HCT116 (cell line): ENCODE measurements at regions not wholly inside any gene's neighbourhood (a gene's known extent, or its start where the extent isn't known, plus 50 kb on each side); places are given as distances from the start of the nearest gene placed in this dataset.

ENCODE experiments used
- ATAC-seq: fragments of 200-7000 bp; cut with Tn5 transposase; 2 replicates; pipeline ENCODE4 v1.9.1; 2020; ENCODE audit warnings: mild to moderate bottlenecking, moderate library complexity
- BruUV-seq: library from RNA; stranded (reverse); fragments of 400-500 nt; replicated peaks from 2 replicates; lab custom pipeline; 2021; lab: Mats Ljungman, UMichigan
- CTCF ChIA-PET: fragments of 300-600 bp; sonication (Branson Sonifier 250); formaldehyde crosslinking; loops from one replicate; lab custom pipeline; 2021; ENCODE audit warnings: antibody characterized with exemption; lab: Charles Lee
- POLR2A ChIA-PET: fragments of 300-600, 350-600 bp; sonication (Branson Sonifier 250); formaldehyde crosslinking; loops from one replicate; lab custom pipeline; 2021; ENCODE audit warnings: antibody characterized with exemption; lab: Charles Lee
- RAD21 ChIA-PET, 2 experiments: fragments of 300-600 bp; sonication (Branson Sonifier 250); formaldehyde crosslinking; loops; one replicate each; lab custom pipeline; 2023; ENCODE audit warnings: low total read pairs in 2 of 2; ENCODE audit not compliant: uncharacterized antibody in 2 of 2, unreplicated experiment in 2 of 2, low non-redundant PET in 1 of 2; lab: Charles Lee
- DNase-seq: peaks from one replicate; pipeline ENCODE4 v3.0.0-alpha.2; 2010; ENCODE audit warnings: low read depth, low spot score
- H2AFZ ChIP-seq: fragments of 200-600 bp; shearing (Covaris generic), sonication (generic); 2 replicates; pipeline ENCODE4 v1.6.1; 2017; ENCODE audit warnings: low read depth, mixed run types, mixed read lengths, antibody characterized with exemption, low read length; ENCODE audit not compliant: poor library complexity, severe bottlenecking
- H3K27ac ChIP-seq: 2 replicates; pipeline ENCODE4 v1.5.1; 2012; ENCODE audit warnings: low read depth, low read length
- H3K27me3 ChIP-seq: fragments of 200-600 bp; sonication (generic); 2 replicates; pipeline ENCODE4 v1.6.1; 2016; ENCODE audit warnings: mixed run types, low read length, mixed read lengths; ENCODE audit not compliant: insufficient read depth
- H3K36me3 ChIP-seq, 2 experiments: fragments of 200-500 bp in 1 of 2; fragments of 200-600 bp in 1 of 2; sonication (Bioruptor generic) in 1 of 2; sonication (generic) in 1 of 2; 2 replicates each; pipeline versions ENCODE4 v1.5.1 to v1.6.1; 2014 to 2016; ENCODE audit warnings: low read length in 2 of 2, inconsistent platforms in 1 of 2, mixed read lengths in 1 of 2, mixed run types in 1 of 2; ENCODE audit not compliant: insufficient read depth in 2 of 2, control insufficient read depth in 1 of 2
- H3K4me1 ChIP-seq, 2 experiments: fragments of 200-600 bp in 1 of 2; sonication (generic) in 1 of 2; 2 replicates each; pipeline versions ENCODE4 v1.5.1 to v1.6.1; 2012 to 2017; ENCODE audit warnings: low read length in 2 of 2, inconsistent platforms in 1 of 2, mild to moderate bottlenecking in 1 of 2, mixed read lengths in 1 of 2, mixed run types in 1 of 2, moderate library complexity in 1 of 2; ENCODE audit not compliant: insufficient read depth in 2 of 2, control insufficient read depth in 1 of 2
- H3K4me2 ChIP-seq: fragments of 200-600 bp; sonication (generic); 2 replicates; pipeline ENCODE4 v1.6.1; 2017; ENCODE audit warnings: mixed run types, low read length, mixed read lengths
- H3K4me3 ChIP-seq, 2 experiments: fragments of 200-600 bp in 1 of 2; sonication (generic) in 1 of 2; replicated peaks in 1 of 2; 2 replicates each; pipeline ENCODE4 v1.5.1; 2011 to 2016; ENCODE audit warnings: low read length in 2 of 2, control low read depth in 1 of 2, low read depth in 1 of 2, mild to moderate bottlenecking in 1 of 2, mixed read lengths in 1 of 2, mixed run types in 1 of 2
- H3K79me2 ChIP-seq: fragments of 200-600 bp; sonication (generic); 2 replicates; pipeline ENCODE4 v1.6.1; 2017; ENCODE audit warnings: mild to moderate bottlenecking, mixed run types, low read length, moderate library complexity, mixed read lengths; ENCODE audit not compliant: insufficient read depth
- H3K9ac ChIP-seq: fragments of 200-600 bp; sonication (generic); 2 replicates; pipeline ENCODE4 v1.6.1; 2016; ENCODE audit warnings: low read length, mixed read lengths
- H3K9me2 ChIP-seq: fragments of 200-600 bp; sonication (generic), shearing (Covaris generic); 2 replicates; pipeline ENCODE4 v1.6.1; 2017; ENCODE audit warnings: mixed run types, mild to moderate bottlenecking, moderate library complexity; ENCODE audit not compliant: insufficient read depth
- H3K9me3 ChIP-seq, 2 experiments: fragments of 200-500 bp in 1 of 2; fragments of 200-600 bp in 1 of 2; sonication (Bioruptor generic) in 1 of 2; sonication (generic) in 1 of 2; 2 replicates each; pipeline ENCODE4 v1.6.1; 2014 to 2017; ENCODE audit warnings: low read length in 2 of 2, mixed read lengths in 2 of 2, inconsistent platforms in 1 of 2, low read depth in 1 of 2, mild to moderate bottlenecking in 1 of 2, mixed run types in 1 of 2, moderate library complexity in 1 of 2; ENCODE audit not compliant: control insufficient read depth in 1 of 2, insufficient read depth in 1 of 2
- H4K20me1 ChIP-seq: fragments of 200-600 bp; sonication (generic), shearing (Covaris generic); 2 replicates; pipeline ENCODE4 v1.6.1; 2017; ENCODE audit warnings: mixed run types, mild to moderate bottlenecking, moderate library complexity; ENCODE audit not compliant: insufficient read depth
- intact Hi-C: fragments of 100-400 bp; cut with micrococcal nuclease; formaldehyde crosslinking; loops from 2 replicates; pipeline ENCODE4 v1.10.0; 2022
- TF ChIP-seq, protein P1 (sequence below), 3 experiments: fragments of 200-600 bp in 1 of 3; sonication (generic) in 1 of 3; IDR thresholded peaks in 2 of 3; conservative IDR thresholded peaks in 1 of 3; 2 replicates each; pipeline ENCODE4 v1.5.1; 2012 to 2017; ENCODE audit warnings: low read depth in 2 of 3, low read length in 2 of 3, antibody characterized with exemption in 1 of 3, borderline replicate concordance in 1 of 3, control low read depth in 1 of 3, mild to moderate bottlenecking in 1 of 3, mixed read lengths in 1 of 3, mixed run types in 1 of 3, moderate library complexity in 1 of 3; ENCODE audit not compliant: insufficient read depth in 1 of 3
- TF ChIP-seq, protein P2 (sequence below): IDR thresholded peaks from 2 replicates; pipeline ENCODE4 v1.6.1; 2011; ENCODE audit warnings: mild to moderate bottlenecking, low read length, moderate library complexity; ENCODE audit not compliant: insufficient replicate concordance; ENCODE audit errors: extremely low read depth

- no peak for ATAC-seq
- no peaks in the 10 kb centered on the region for H3K9me2 ChIP-seq
Measured at GRCh38 chr9:81473708-81474107, 215.6 kb downstream of the TLE1 start.

More at GRCh38 chr9:81473708-81474107, 215.6 kb downstream of the TLE1 start:
- Histone ChIP-seq H3K4me2 (no peak overlapping the region), H3K27me3 (no peaks in the 10 kb centered on the region), H3K9ac (no peak overlapping the region), H3K36me3 (no peaks in the 10 kb centered on the region), H2AFZ (no peak overlapping the region), H4K20me1 (no peaks in the 10 kb centered on the region), H3K79me2 (no peaks in the 10 kb centered on the region), H3K9me3 (no peaks in the 10 kb centered on the region), H3K4me3 (no peak overlapping the region), H3K4me1 (no peaks in the 10 kb centered on the region), H3K27ac (no peak overlapping the region)
- RAD21 ChIA-PET, result no interaction called here
- CTCF ChIA-PET, result no interaction called here
- DNase-seq, result no peak
- BruUV-seq, result no TSS peak
- intact Hi-C loops, result no loop called here
- TF ChIP-seq, protein P1, sequence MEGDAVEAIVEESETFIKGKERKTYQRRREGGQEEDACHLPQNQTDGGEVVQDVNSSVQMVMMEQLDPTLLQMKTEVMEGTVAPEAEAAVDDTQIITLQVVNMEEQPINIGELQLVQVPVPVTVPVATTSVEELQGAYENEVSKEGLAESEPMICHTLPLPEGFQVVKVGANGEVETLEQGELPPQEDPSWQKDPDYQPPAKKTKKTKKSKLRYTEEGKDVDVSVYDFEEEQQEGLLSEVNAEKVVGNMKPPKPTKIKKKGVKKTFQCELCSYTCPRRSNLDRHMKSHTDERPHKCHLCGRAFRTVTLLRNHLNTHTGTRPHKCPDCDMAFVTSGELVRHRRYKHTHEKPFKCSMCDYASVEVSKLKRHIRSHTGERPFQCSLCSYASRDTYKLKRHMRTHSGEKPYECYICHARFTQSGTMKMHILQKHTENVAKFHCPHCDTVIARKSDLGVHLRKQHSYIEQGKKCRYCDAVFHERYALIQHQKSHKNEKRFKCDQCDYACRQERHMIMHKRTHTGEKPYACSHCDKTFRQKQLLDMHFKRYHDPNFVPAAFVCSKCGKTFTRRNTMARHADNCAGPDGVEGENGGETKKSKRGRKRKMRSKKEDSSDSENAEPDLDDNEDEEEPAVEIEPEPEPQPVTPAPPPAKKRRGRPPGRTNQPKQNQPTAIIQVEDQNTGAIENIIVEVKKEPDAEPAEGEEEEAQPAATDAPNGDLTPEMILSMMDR (IDR thresholded peaks at IDR 0.05 in 2 of 3, conservative IDR thresholded peaks at IDR 0.05 in 1 of 3; ENCODE audit: borderline replicate concordance in 1 of 3, insufficient read depth in 1 of 3, low read depth in 2 of 3, low read length in 2 of 3), result no peak
- TF ChIP-seq, protein P2, sequence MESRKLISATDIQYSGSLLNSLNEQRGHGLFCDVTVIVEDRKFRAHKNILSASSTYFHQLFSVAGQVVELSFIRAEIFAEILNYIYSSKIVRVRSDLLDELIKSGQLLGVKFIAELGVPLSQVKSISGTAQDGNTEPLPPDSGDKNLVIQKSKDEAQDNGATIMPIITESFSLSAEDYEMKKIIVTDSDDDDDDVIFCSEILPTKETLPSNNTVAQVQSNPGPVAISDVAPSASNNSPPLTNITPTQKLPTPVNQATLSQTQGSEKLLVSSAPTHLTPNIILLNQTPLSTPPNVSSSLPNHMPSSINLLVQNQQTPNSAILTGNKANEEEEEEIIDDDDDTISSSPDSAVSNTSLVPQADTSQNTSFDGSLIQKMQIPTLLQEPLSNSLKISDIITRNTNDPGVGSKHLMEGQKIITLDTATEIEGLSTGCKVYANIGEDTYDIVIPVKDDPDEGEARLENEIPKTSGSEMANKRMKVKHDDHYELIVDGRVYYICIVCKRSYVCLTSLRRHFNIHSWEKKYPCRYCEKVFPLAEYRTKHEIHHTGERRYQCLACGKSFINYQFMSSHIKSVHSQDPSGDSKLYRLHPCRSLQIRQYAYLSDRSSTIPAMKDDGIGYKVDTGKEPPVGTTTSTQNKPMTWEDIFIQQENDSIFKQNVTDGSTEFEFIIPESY, result no peak
- POLR2A ChIA-PET, result no interaction called here
